Omental fat pad (tissue), 3 donors: ENCODE measurements at regions not wholly inside any gene's neighbourhood (a gene's known extent, or its start where the extent isn't known, plus 50 kb on each side); places are given as distances from the start of the nearest gene placed in this dataset.

Experiments used
- ATAC-seq: fragments of 150-250 bp; one replicate; pipeline ENCODE4 v1.9.1; 2016; ENCODE audit warnings: mild to moderate bottlenecking, moderate library complexity; ENCODE audit not compliant: low FRiP score
- DNase-seq: peaks from one replicate; pipeline ENCODE4 v3.0.0-alpha.2; 2019; ENCODE audit warnings: low spot score
- CTCF ChIP-seq, 3 donors: fragments of 450-650 bp; IDR thresholded peaks; one replicate each; pipeline ENCODE4 v1.5.1; 2016 to 2017; ENCODE audit warnings: antibody characterized with exemption in 3 of 3, mild to moderate bottlenecking in 3 of 3, moderate library complexity in 2 of 3

- no peak for ATAC-seq
- no peak for DNase-seq
- no peak for TF ChIP-seq CTCF (IDR thresholded peaks at IDR 0.05)
These were observed 139.9 kb upstream of the TSHZ2 start for GRCh38 chr20:52832151-52832774.

GRCh38 chr20:52830598-52830997, 141.6 kb upstream of the TSHZ2 start:
- DNase-seq (no peak), ATAC-seq (no peak)
- no peak for TF ChIP-seq CTCF (IDR thresholded peaks at IDR 0.05)

- TF ChIP-seq CTCF (IDR thresholded peaks at IDR 0.05), result no peak
- no peak for DNase-seq
- no peak for ATAC-seq
These were observed 143.0 kb upstream of the TSHZ2 start for GRCh38 chr20:52829111-52829510.

- no peak for TF ChIP-seq CTCF (IDR thresholded peaks at IDR 0.05)
- DNase-seq (no peak), ATAC-seq (no peak)
These were observed 144.0 kb upstream of the TSHZ2 start for GRCh38 chr20:52828199-52828598.

GRCh38 chr20:52826722-52827121, 145.4 kb upstream of the TSHZ2 start:
- DNase-seq (no peak), ATAC-seq (no peak)
- no peak for TF ChIP-seq CTCF (IDR thresholded peaks at IDR 0.05)

GRCh38 chr20:52826321-52826720, 145.8 kb upstream of the TSHZ2 start:
- ATAC-seq (no peak), DNase-seq (no peak)
- TF ChIP-seq CTCF (IDR thresholded peaks at IDR 0.05), result no peak

- no peak for ATAC-seq
- TF ChIP-seq CTCF (IDR thresholded peaks at IDR 0.05), result no peak
- DNase-seq, result no peak
These were observed 147.5 kb upstream of the TSHZ2 start for GRCh38 chr20:52824494-52825216.
